GM23248 (cell line): ENCODE measurements at regions not wholly inside any gene's neighbourhood (a gene's known extent, or its start where the extent isn't known, plus 50 kb on each side); places are given as distances from the start of the nearest gene placed in this dataset.
A peak's percentile ranks its signal among the peaks of the same experiment; 100 is the strongest.

Source experiments
- DNase-seq: peaks from one replicate; pipeline ENCODE4 v3.0.0-alpha.2; 2015
- H2AFZ ChIP-seq: fragments of 200-600 bp; sonication (generic); 2 replicates; pipeline ENCODE4 v1.6.1; 2016; ENCODE audit warnings: antibody characterized with exemption
- H3F3A ChIP-seq: fragments of 200-600 bp; sonication (generic); 2 replicates; pipeline ENCODE4 v1.6.1; 2016; ENCODE audit warnings: mild to moderate bottlenecking, antibody characterized with exemption, mixed run types; ENCODE audit not compliant: insufficient read depth
- H3K27ac ChIP-seq: fragments of 200-600 bp; sonication (generic); 2 replicates; pipeline ENCODE4 v1.5.1; 2016; ENCODE audit warnings: mild to moderate bottlenecking
- H3K27me3 ChIP-seq: fragments of 200-600 bp; sonication (generic); replicated peaks from 2 replicates; pipeline ENCODE4 v1.6.1; 2016; ENCODE audit warnings: mild to moderate bottlenecking; ENCODE audit not compliant: insufficient read depth
- H3K36me3 ChIP-seq: fragments of 200-600 bp; sonication (generic); 2 replicates; pipeline ENCODE4 v1.6.1; 2016; ENCODE audit warnings: low read depth, mild to moderate bottlenecking
- H3K4me1 ChIP-seq: fragments of 200-600 bp; sonication (generic); 2 replicates; pipeline ENCODE4 v1.6.1; 2016; ENCODE audit warnings: mild to moderate bottlenecking; ENCODE audit not compliant: insufficient read depth
- H3K4me2 ChIP-seq: fragments of 200-600 bp; sonication (generic); one replicate; pipeline ENCODE4 v1.6.1; 2016; ENCODE audit warnings: mild to moderate bottlenecking; ENCODE audit not compliant: unreplicated experiment
- H3K4me3 ChIP-seq: fragments of 200-600 bp; sonication (generic); 2 replicates; pipeline ENCODE4 v1.5.1; 2016; ENCODE audit warnings: mild to moderate bottlenecking
- H3K79me2 ChIP-seq: fragments of 200-600 bp; sonication (generic); 2 replicates; pipeline ENCODE4 v1.6.1; 2016; ENCODE audit warnings: mild to moderate bottlenecking; ENCODE audit not compliant: insufficient read depth
- H3K9ac ChIP-seq: fragments of 200-600 bp; sonication (generic); 2 replicates; pipeline ENCODE4 v1.6.1; 2016; ENCODE audit warnings: mild to moderate bottlenecking
- H3K9me2 ChIP-seq: fragments of 200-600 bp; sonication (generic); 2 replicates; pipeline ENCODE4 v1.6.1; 2016; ENCODE audit warnings: mixed run types, mild to moderate bottlenecking, moderate library complexity; ENCODE audit not compliant: insufficient read depth
- H3K9me3 ChIP-seq: fragments of 200-600 bp; sonication (generic); one replicate; pipeline ENCODE4 v1.6.1; 2017; ENCODE audit warnings: low read depth
- H4K20me1 ChIP-seq: fragments of 200-600 bp; sonication (generic); 2 replicates; pipeline ENCODE4 v1.6.0; 2016; ENCODE audit not compliant: insufficient read depth
- EZH2 ChIP-seq: fragments of 200-600 bp; sonication (generic); IDR thresholded peaks from 2 replicates; pipeline ENCODE4 v1.6.1; 2018; ENCODE audit warnings: antibody characterized with exemption, mild to moderate bottlenecking; ENCODE audit not compliant: insufficient read depth, poor library complexity, severe bottlenecking
- EZH2phosphoT487 ChIP-seq: fragments of 200-600 bp; sonication (generic); IDR thresholded peaks from 2 replicates; pipeline ENCODE4 v1.6.1; 2018; ENCODE audit warnings: antibody characterized with exemption, moderate library complexity, mild to moderate bottlenecking, low read depth; ENCODE audit not compliant: insufficient read depth
- WGBS, 2 experiments: methylation state at CpG; one replicate each; pipeline ENCODE4 v1.1.6; 2015 to 2017; ENCODE audit warnings: low lambda C conversion rate in 2 of 2, low coverage in 1 of 2; ENCODE audit errors: missing lambda C conversion rate in 2 of 2; 5-methylcytosine and 5-hydroxymethylcytosine counted together
- in situ Hi-C: fragments of 300-500 bp; cut with MboI; formaldehyde crosslinking; loops from 2 replicates; pipeline ENCODE4 v1.15.0; 2020

- in situ Hi-C loops, result no loop called here
- TF ChIP-seq EZH2phosphoT487 (no peak), EZH2 (no peak)
- H3K79me2 ChIP-seq, result peaks cover 9% of the 10 kb centered on the region
- no peak for DNase-seq
- H3K27ac ChIP-seq, result no peak overlapping the region
- no peaks in the 10 kb centered on the region for H3K9me2 ChIP-seq
- H3K4me1 ChIP-seq, result peaks cover 18% of the 10 kb centered on the region
- no peaks in the 10 kb centered on the region for H3K9me3 ChIP-seq
- no peaks in the 10 kb centered on the region for H4K20me1 ChIP-seq
- H3K27me3 ChIP-seq, result no peaks in the 10 kb centered on the region
- WGBS, 2 experiments, result 94 to 100% methylated on average over 1 of the region's 1 CpG
- H3K36me3 ChIP-seq, result no peaks in the 10 kb centered on the region
- peaks cover 18% of the 10 kb centered on the region for H3F3A ChIP-seq
- no peak overlapping the region for H3K9ac ChIP-seq
- no peak overlapping the region for H3K4me3 ChIP-seq
- H2AFZ ChIP-seq, result no peak overlapping the region
- H3K4me2 ChIP-seq, result no peak overlapping the region
Measured at GRCh38 chr2:203645831-203646230, 60.6 kb upstream of the CD28 start.

GRCh38 chr2:203646266-203646864 lies 60.1 kb upstream of the CD28 start:
- in situ Hi-C loops, result no loop called here
- TF ChIP-seq EZH2phosphoT487 (no peak), EZH2 (no peak)
- Histone ChIP-seq H3K27me3 (no peaks in the 10 kb centered on the region), H3K4me2 (no peak overlapping the region), H3K9ac (no peak overlapping the region), H3K27ac (no peak overlapping the region), H3K36me3 (no peaks in the 10 kb centered on the region), H3K4me3 (no peak overlapping the region), H4K20me1 (no peaks in the 10 kb centered on the region), H2AFZ (no peak overlapping the region), H3K4me1 (peaks cover 24% of the 10 kb centered on the region), H3K9me2 (no peaks in the 10 kb centered on the region), H3K79me2 (peaks cover 15% of the 10 kb centered on the region), H3F3A (peaks cover 22% of the 10 kb centered on the region), H3K9me3 (no peaks in the 10 kb centered on the region)
- no peak for DNase-seq
- 82 to 87% methylated on average over 10 of the region's 10 CpGs for WGBS, 2 experiments

- H3K9ac ChIP-seq, result no peak overlapping the region
- in situ Hi-C loops, result no loop called here
- no peaks in the 10 kb centered on the region for H3K27me3 ChIP-seq
- no peaks in the 10 kb centered on the region for H4K20me1 ChIP-seq
- H3K4me3 ChIP-seq, result no peak overlapping the region
- no peak overlapping the region for H3K4me2 ChIP-seq
- no peak for TF ChIP-seq EZH2
- no peak overlapping the region for H3K27ac ChIP-seq
- no peak for DNase-seq
- no peaks in the 10 kb centered on the region for H3K9me2 ChIP-seq
- H3K36me3 ChIP-seq, result no peaks in the 10 kb centered on the region
- H3K9me3 ChIP-seq, result no peaks in the 10 kb centered on the region
- peaks cover 27% of the 10 kb centered on the region for H3F3A ChIP-seq
- peaks cover 30% of the 10 kb centered on the region for H3K4me1 ChIP-seq
- H2AFZ ChIP-seq, result no peak overlapping the region
- peaks cover 21% of the 10 kb centered on the region for H3K79me2 ChIP-seq
- WGBS, 2 experiments, result 66 to 70% methylated on average over 5 of the region's 5 CpGs
Measured at GRCh38 chr2:203646961-203647360, 59.5 kb upstream of the CD28 start.

- H3K9me3 ChIP-seq, result no peaks in the 10 kb centered on the region
- peaks cover 28% of the 10 kb centered on the region for H3F3A ChIP-seq
- 93 to 100% methylated on average over 1 of the region's 1 CpG for WGBS, 2 experiments
- H3K36me3 ChIP-seq, result no peaks in the 10 kb centered on the region
- DNase-seq, result no peak
- H3K27ac ChIP-seq, result no peak overlapping the region
- TF ChIP-seq EZH2phosphoT487, result no peak
- no peak for TF ChIP-seq EZH2
- no peak overlapping the region for H2AFZ ChIP-seq
- no peak overlapping the region for H3K4me3 ChIP-seq
- in situ Hi-C loops, result no loop called here
- H3K27me3 ChIP-seq, result no peaks in the 10 kb centered on the region
- no peak overlapping the region for H3K4me2 ChIP-seq
- no peak overlapping the region for H3K9ac ChIP-seq
- no peaks in the 10 kb centered on the region for H4K20me1 ChIP-seq
- peaks cover 21% of the 10 kb centered on the region for H3K79me2 ChIP-seq
- H3K4me1 ChIP-seq, result peaks cover 30% of the 10 kb centered on the region
- H3K9me2 ChIP-seq, result no peaks in the 10 kb centered on the region
Measured at GRCh38 chr2:203647579-203647978, 58.9 kb upstream of the CD28 start.

GRCh38 chr2:203648273-203648672 lies 58.2 kb upstream of the CD28 start:
- 62 to 68% methylated on average over 2 of the region's 2 CpGs for WGBS, 2 experiments
- no peak for TF ChIP-seq EZH2
- no peak for TF ChIP-seq EZH2phosphoT487

More at GRCh38 chr2:203648273-203648672, 58.2 kb upstream of the CD28 start:
- in situ Hi-C loops, result no loop called here
- peaks cover 30% of the 10 kb centered on the region for H3K4me1 ChIP-seq
- H3K9me2 ChIP-seq, result no peaks in the 10 kb centered on the region
- H4K20me1 ChIP-seq, result no peaks in the 10 kb centered on the region
- H3K4me3 ChIP-seq, result no peak overlapping the region
- no peaks in the 10 kb centered on the region for H3K27me3 ChIP-seq
- DNase-seq, result peak; percentile 21
- peaks cover 28% of the 10 kb centered on the region for H3F3A ChIP-seq
- no peak overlapping the region for H3K9ac ChIP-seq
- no peak overlapping the region for H3K27ac ChIP-seq
- H3K36me3 ChIP-seq, result no peaks in the 10 kb centered on the region
- H3K79me2 ChIP-seq, result peaks cover 21% of the 10 kb centered on the region
- no peaks in the 10 kb centered on the region for H3K9me3 ChIP-seq
- no peak overlapping the region for H2AFZ ChIP-seq
- no peak overlapping the region for H3K4me2 ChIP-seq
